Brain microvascular endothelial cell (primary cell): ENCODE measurements at regions not wholly inside any gene's neighbourhood (a gene's known extent, or its start where the extent isn't known, plus 50 kb on each side); places are given as distances from the start of the nearest gene placed in this dataset.
"Not testable (repeated sequence)": the region's sequence is repeated elsewhere in the genome, so short reads cannot be mapped to it uniquely, and the experiment has no call there.

ENCODE experiments used
- DNase-seq: peaks from one replicate; pipeline ENCODE4 v3.0.0-alpha.2; 2020
- H3K27ac ChIP-seq: fragments of 250-450 bp; sonication (Bioruptor Pico); 2 replicates; pipeline ENCODE4 v1.5.1; 2020; ENCODE audit warnings: mild to moderate bottlenecking, moderate library complexity
- H3K27me3 ChIP-seq: fragments of 250-450 bp; sonication (Bioruptor Pico); replicated peaks from 2 replicates; pipeline ENCODE4 v1.5.1; 2020; ENCODE audit warnings: mild to moderate bottlenecking
- H3K36me3 ChIP-seq: fragments of 250-450 bp; sonication (Bioruptor Pico); replicated peaks from 2 replicates; pipeline ENCODE4 v1.5.1; 2020; ENCODE audit warnings: mild to moderate bottlenecking
- H3K4me3 ChIP-seq: 2 replicates; pipeline ENCODE4 v1.5.1; 2011; ENCODE audit warnings: low read depth, mild to moderate bottlenecking, control low read depth, low read length, moderate library complexity
- in situ Hi-C: cut with HindIII; loops from 2 replicates; pipeline ENCODE4 v1.10.0; 2017; ENCODE audit warnings: low sequenced_read_pairs, low pct_ligation_motif_present
- TF ChIP-seq, protein P1 (sequence below): IDR thresholded peaks from 2 replicates; pipeline ENCODE4 v1.5.1; 2011; ENCODE audit warnings: low read depth, mild to moderate bottlenecking, moderate library complexity, low read length, control low read depth, inconsistent platforms; ENCODE audit errors: missing control alignments

DNA sequence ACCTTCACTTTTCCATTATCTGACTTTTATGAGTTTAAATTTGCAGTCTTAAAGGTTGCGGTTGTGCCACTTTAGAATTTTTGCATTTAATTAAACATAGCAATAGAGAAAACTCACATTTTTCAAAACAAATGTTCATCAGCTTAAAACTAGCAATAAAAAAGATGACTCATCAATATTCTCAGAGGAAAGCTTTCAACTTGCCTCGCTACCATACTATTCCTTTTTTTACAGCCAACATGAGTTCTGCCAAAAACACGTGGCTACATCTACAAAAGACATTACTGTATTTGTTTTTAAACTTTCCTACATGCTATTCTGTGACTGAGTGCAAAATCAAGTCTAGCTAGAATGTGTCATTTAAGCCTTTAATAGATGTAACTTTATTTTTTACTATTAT is 497.1 kb downstream of the RPS29 start:
- in situ Hi-C loops = no loop called here
- TF ChIP-seq, protein P1, sequence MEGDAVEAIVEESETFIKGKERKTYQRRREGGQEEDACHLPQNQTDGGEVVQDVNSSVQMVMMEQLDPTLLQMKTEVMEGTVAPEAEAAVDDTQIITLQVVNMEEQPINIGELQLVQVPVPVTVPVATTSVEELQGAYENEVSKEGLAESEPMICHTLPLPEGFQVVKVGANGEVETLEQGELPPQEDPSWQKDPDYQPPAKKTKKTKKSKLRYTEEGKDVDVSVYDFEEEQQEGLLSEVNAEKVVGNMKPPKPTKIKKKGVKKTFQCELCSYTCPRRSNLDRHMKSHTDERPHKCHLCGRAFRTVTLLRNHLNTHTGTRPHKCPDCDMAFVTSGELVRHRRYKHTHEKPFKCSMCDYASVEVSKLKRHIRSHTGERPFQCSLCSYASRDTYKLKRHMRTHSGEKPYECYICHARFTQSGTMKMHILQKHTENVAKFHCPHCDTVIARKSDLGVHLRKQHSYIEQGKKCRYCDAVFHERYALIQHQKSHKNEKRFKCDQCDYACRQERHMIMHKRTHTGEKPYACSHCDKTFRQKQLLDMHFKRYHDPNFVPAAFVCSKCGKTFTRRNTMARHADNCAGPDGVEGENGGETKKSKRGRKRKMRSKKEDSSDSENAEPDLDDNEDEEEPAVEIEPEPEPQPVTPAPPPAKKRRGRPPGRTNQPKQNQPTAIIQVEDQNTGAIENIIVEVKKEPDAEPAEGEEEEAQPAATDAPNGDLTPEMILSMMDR = no peak
- no peak for DNase-seq
- Histone ChIP-seq H3K4me3 (no peak overlapping the region), H3K27ac (no peak overlapping the region), H3K36me3 (no peaks in the 10 kb centered on the region), H3K27me3 (no peaks in the 10 kb centered on the region)

DNA sequence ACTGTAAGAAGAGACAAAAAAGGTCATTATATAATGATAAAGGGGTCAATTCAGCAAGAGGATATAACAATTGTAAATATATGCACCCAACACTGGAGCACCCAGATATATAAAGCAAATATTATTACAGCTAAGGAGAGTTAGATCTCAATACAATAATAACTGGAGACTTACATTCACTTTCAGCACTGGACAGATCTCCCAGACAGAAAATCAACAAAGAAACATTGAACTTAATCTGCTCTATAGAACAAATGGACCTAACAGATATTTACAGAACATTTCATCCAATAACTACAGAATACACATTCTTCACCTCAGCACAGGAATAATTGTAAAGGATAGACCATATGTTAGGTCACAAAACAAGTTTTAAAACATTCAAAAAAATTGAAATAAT is 512.9 kb downstream of the RPS29 start:
- in situ Hi-C loops, H3K27ac ChIP-seq, H3K4me3 ChIP-seq, H3K36me3 ChIP-seq, H3K27me3 ChIP-seq, DNase-seq: not testable (repeated sequence)

DNA sequence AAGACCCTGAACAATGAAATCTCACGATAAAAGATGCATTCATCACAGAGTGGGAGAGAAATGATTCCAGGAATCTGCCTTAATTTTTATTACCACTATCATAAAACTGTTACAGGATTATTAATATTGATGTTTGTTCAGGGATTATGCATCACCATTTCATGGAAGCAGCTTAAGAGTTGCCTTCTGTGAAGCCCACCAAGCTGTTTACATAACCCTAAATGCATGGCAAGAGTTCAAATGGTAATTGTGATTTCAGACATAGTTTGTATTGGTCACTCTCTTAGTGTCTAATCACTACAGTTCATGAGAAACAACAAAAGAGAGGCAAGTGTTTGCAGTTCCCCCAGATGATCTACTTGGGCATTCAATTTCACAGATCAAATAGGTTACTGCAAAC is 527.7 kb downstream of the RPS29 start:
- in situ Hi-C loops = no loop called here
- Histone ChIP-seq H3K4me3 (no peak overlapping the region), H3K36me3 (no peaks in the 10 kb centered on the region), H3K27me3 (no peaks in the 10 kb centered on the region), H3K27ac (no peak overlapping the region)
- no peak for DNase-seq
- TF ChIP-seq, protein P1 = no peak

DNA sequence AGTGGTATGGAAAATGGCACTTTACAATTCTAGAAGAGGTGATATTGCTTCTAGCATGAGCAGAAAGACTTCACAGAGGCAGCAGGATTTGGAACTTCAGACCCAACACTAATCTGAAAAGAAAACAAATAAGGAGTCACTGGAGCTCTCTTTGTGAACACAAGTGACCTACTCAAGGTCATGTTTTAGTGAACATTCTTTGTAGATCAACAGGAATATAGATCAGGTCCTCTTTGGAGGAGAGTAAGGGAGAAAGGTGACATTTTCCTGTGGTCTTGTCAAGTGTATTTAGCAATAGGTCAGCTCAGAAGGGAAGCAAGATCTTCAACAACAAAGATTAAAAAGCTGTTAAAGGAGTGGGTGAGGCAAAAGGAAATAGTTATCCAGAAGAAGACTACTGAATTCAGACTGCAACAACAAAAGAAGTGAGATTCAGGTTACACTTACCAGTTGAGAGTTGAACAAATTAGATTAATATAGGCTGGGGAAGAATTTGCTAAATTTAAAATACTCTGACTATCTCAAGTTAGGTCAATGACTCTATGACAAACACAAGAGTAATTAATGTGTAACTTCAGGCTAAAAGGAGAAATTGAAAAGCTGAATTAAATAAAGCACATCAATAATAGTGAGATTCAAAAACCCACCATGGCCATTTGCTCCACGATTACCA is 528.2 kb downstream of the RPS29 start:
- Histone ChIP-seq H3K4me3 (no peak overlapping the region), H3K36me3 (no peaks in the 10 kb centered on the region), H3K27me3 (no peaks in the 10 kb centered on the region), H3K27ac (no peak overlapping the region)
- no peak for DNase-seq
- in situ Hi-C loops = no loop called here
- TF ChIP-seq, protein P1 = no peak

DNA sequence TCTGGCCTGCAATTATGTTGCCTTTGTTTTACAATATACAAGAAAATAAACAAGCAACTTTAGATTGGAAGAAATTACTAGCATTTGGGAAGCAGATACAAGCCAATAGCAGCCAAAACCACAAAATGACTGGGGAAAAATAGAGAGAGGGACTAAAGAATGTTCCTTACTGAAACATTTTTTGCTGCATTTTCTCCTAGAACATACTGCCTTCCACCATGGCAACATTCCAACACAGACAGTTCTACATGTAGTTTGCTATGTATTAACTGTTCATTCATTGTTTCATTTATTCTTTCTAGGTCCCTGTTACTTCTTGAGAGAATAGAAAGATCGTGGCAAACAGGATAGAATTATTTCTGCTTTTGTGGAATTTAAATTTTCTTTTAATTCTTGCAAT is 530.2 kb downstream of the RPS29 start:
- no peak overlapping the region for H3K27ac ChIP-seq
- no peak overlapping the region for H3K4me3 ChIP-seq
- no peaks in the 10 kb centered on the region for H3K36me3 ChIP-seq
- TF ChIP-seq, protein P1 = no peak
- in situ Hi-C loops = no loop called here
- no peaks in the 10 kb centered on the region for H3K27me3 ChIP-seq
- no peak for DNase-seq

DNA sequence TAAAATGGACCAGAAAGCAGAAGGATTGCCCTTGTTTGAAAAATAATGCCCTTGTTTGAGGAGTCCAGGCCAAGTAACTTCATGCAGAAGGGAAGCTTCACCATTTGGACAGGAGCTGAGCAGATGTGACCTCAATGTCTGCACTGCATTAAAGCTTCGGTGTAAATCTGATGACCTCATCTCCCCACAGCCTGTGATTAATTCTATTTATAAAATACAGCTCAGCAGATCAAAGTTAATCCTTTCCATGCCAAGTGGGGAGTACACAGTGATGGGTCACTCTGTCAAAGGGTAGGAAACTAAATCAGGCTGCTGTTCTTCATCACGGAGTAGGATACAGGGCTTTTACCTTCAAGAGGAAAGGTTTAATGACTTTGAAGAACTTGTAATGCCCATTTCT is 533.7 kb downstream of the RPS29 start:
- no peaks in the 10 kb centered on the region for H3K36me3 ChIP-seq
- in situ Hi-C loops = no loop called here
- DNase-seq = peak; percentile 1
- H3K27ac ChIP-seq = no peak overlapping the region
- TF ChIP-seq, protein P1 = no peak
- no peaks in the 10 kb centered on the region for H3K27me3 ChIP-seq
- H3K4me3 ChIP-seq = no peak overlapping the region
